ENCODE measurements at regions not wholly inside any gene's neighbourhood (a gene's known extent, or its start where the extent isn't known, plus 50 kb on each side); places are given as distances from the start of the nearest gene placed in this dataset.

- DNase-seq (ENCODE audit: extremely low read depth, insufficient read length): no peak
- H3K4me3 ChIP-seq (replicated peaks; ENCODE audit: low read depth, low read length): no peak overlapping the region
- H3K36me3 ChIP-seq (ENCODE audit: control insufficient read depth, insufficient read depth, low read length): no peaks in the 10 kb centered on the region
- no peak for TF ChIP-seq CTCF (IDR thresholded peaks at IDR 0.05; ENCODE audit: insufficient read depth, low read length, poor library complexity, severe bottlenecking)
- H3K27me3 ChIP-seq (replicated peaks; ENCODE audit: control insufficient read depth, insufficient read depth, low read length): no peaks in the 10 kb centered on the region; the same call in 1 of the 2 replicates
Observed at GRCh38 chr2:120854766-120855530, 119.3 kb downstream of the GLI2 start.

GRCh38 chr2:120855855-120856405 is 120.3 kb downstream of the GLI2 start:
- no peaks in the 10 kb centered on the region for H3K36me3 ChIP-seq (ENCODE audit: control insufficient read depth, insufficient read depth, low read length)
- H3K27me3 ChIP-seq (replicated peaks; ENCODE audit: control insufficient read depth, insufficient read depth, low read length): peaks cover 2% of the 10 kb centered on the region; the same call in 1 of the 2 replicates
- H3K4me3 ChIP-seq (replicated peaks; ENCODE audit: low read depth, low read length): no peak overlapping the region
- TF ChIP-seq CTCF (IDR thresholded peaks at IDR 0.05; ENCODE audit: insufficient read depth, low read length, poor library complexity, severe bottlenecking): no peak
- DNase-seq (ENCODE audit: extremely low read depth, insufficient read length): no peak

GRCh38 chr2:120856421-120856862 is 120.8 kb downstream of the GLI2 start:
- TF ChIP-seq CTCF (IDR thresholded peaks at IDR 0.05; ENCODE audit: insufficient read depth, low read length, poor library complexity, severe bottlenecking): no peak
- no peak for DNase-seq (ENCODE audit: extremely low read depth, insufficient read length)
- Histone ChIP-seq H3K27me3 (replicated peaks; ENCODE audit: control insufficient read depth, insufficient read depth, low read length) (peaks cover 2% of the 10 kb centered on the region; the same call in 1 of the 2 replicates), H3K4me3 (replicated peaks; ENCODE audit: low read depth, low read length) (no peak overlapping the region), H3K36me3 (ENCODE audit: control insufficient read depth, insufficient read depth, low read length) (no peaks in the 10 kb centered on the region)

- no peak for DNase-seq (ENCODE audit: extremely low read depth, insufficient read length)
- peaks cover 2% of the 10 kb centered on the region; the same call in 1 of the 2 replicates for H3K27me3 ChIP-seq (replicated peaks; ENCODE audit: control insufficient read depth, insufficient read depth, low read length)
- H3K36me3 ChIP-seq (ENCODE audit: control insufficient read depth, insufficient read depth, low read length): no peaks in the 10 kb centered on the region
- no peak overlapping the region for H3K4me3 ChIP-seq (replicated peaks; ENCODE audit: low read depth, low read length)
- TF ChIP-seq CTCF (IDR thresholded peaks at IDR 0.05; ENCODE audit: insufficient read depth, low read length, poor library complexity, severe bottlenecking): no peak
Observed at GRCh38 chr2:120857422-120857821, 121.8 kb downstream of the GLI2 start.

GRCh38 chr2:120857931-120858330 is 122.3 kb downstream of the GLI2 start:
- Histone ChIP-seq H3K4me3 (replicated peaks; ENCODE audit: low read depth, low read length) (no peak overlapping the region), H3K27me3 (replicated peaks; ENCODE audit: control insufficient read depth, insufficient read depth, low read length) (peaks cover 2% of the 10 kb centered on the region; the same call in 1 of the 2 replicates), H3K36me3 (ENCODE audit: control insufficient read depth, insufficient read depth, low read length) (no peaks in the 10 kb centered on the region)
- no peak for DNase-seq (ENCODE audit: extremely low read depth, insufficient read length)
- TF ChIP-seq CTCF (IDR thresholded peaks at IDR 0.05; ENCODE audit: insufficient read depth, low read length, poor library complexity, severe bottlenecking): no peak

All from GM06990 (cell line).